Memory B cell (primary cell): ENCODE measurements at regions not wholly inside any gene's neighbourhood (a gene's known extent, or its start where the extent isn't known, plus 50 kb on each side); places are given as distances from the start of the nearest gene placed in this dataset.

Experiments used
- ATAC-seq: fragments of 150-1000 bp; cut with Tn5 transposase; 2 replicates; pipeline ENCODE4 v1.10.0; 2021; ENCODE audit warnings: low read depth, mild to moderate bottlenecking, moderate library complexity
- DNase-seq, 2 donors: peaks; one replicate each; pipeline ENCODE4 v3.0.0; 2022; ENCODE audit warnings: low spot score in 2 of 2
- H3K27ac Mint-ChIP-seq: one replicate; pipeline ENCODE4 v1.8.0; 2022; ENCODE audit warnings: mild to moderate bottlenecking, moderate library complexity, mixed read lengths
- H3K27me3 Mint-ChIP-seq: one replicate; pipeline ENCODE4 v1.8.0; 2022; ENCODE audit warnings: mixed read lengths
- H3K36me3 Mint-ChIP-seq: one replicate; pipeline ENCODE4 v1.8.0; 2022; ENCODE audit warnings: mild to moderate bottlenecking, mixed read lengths
- H3K4me1 Mint-ChIP-seq: one replicate; pipeline ENCODE4 v1.8.0; 2022; ENCODE audit warnings: mixed read lengths
- H3K4me3 Mint-ChIP-seq: one replicate; pipeline ENCODE4 v1.8.0; 2022; ENCODE audit warnings: mild to moderate bottlenecking, moderate library complexity, mixed read lengths
- H3K9me3 Mint-ChIP-seq: one replicate; pipeline ENCODE4 v1.8.0; 2022; ENCODE audit warnings: mixed read lengths

DNA sequence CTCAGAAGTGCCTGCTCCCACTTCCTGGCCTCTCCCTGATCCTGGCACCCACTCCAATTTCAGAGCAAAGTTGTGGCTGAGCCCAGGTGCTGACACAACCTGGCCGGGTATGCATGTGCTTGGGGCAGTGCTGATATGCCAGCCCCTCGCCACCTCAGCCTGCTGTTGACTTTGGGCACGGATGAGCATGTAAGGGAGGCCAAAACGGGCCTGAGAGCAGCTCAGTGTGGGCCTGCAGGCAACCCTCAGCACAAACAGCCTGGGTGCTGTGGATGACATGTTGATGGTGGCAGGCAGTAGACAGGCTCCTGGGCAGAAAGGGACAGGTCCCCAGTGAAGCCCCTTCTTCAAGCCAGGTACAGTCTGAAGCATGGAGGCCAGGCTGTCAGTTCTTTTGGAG is 553.6 kb upstream of the FSIP2 start:
- H3K9me3 Mint-ChIP-seq = no peaks in the 10 kb centered on the region

DNA sequence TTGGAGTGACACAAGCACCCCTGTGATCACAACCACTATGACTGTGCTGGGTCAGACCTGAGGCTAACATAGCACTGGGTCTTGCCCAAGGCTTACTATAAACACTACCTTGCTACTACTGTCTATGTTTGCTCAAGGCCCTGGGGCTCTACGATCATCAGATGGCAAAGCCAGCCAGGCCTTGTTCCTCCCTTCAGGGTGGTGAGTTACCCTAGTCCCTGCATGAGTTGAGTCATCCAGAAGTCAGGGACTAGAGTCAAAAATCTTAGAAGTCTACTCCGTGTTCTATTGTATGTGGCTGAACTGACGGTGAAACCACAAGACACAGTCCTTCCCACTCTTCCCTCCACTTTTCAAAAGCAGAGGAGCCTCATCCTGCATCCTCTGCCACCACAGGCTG is 551.2 kb upstream of the FSIP2 start:
- Mint-ChIP-seq H3K36me3 (no peaks in the 10 kb centered on the region), H3K9me3 (no peaks in the 10 kb centered on the region)

More for the DNA sequence above, 553.6 kb upstream of the FSIP2 start:
- Mint-ChIP-seq H3K4me1 (no peaks in the 10 kb centered on the region), H3K4me3 (no peak overlapping the region), H3K27me3 (no peaks in the 10 kb centered on the region), H3K27ac (no peak overlapping the region), H3K36me3 (no peaks in the 10 kb centered on the region)
- ATAC-seq (no peak), DNase-seq (no peak)

DNA sequence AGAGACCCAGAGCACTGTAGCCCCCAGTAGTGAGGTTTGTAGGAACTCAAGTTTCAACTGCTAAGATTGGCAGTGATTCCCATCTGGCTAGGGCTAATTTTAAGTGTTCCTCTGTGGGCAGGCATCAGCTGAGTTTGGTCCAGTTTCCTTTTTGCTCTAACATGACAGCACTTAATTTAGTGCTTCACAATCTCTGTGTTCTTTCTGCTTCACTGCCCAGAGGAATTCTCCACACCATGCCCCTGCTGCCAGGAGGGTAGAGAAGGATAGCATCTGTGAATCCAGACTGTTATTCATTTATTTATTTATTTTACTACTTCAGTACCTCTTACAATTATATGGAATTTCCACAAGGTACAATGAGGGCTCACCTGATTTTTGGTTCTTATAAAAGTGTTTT is 549.9 kb upstream of the FSIP2 start:
- ATAC-seq (no peak), DNase-seq (no peak)
- Mint-ChIP-seq H3K27ac (no peak overlapping the region), H3K4me3 (no peak overlapping the region), H3K9me3 (no peaks in the 10 kb centered on the region), H3K27me3 (no peaks in the 10 kb centered on the region), H3K4me1 (no peaks in the 10 kb centered on the region), H3K36me3 (no peaks in the 10 kb centered on the region)

More for the DNA sequence above, 551.2 kb upstream of the FSIP2 start:
- Mint-ChIP-seq H3K4me1 (no peaks in the 10 kb centered on the region), H3K27ac (no peak overlapping the region), H3K27me3 (no peaks in the 10 kb centered on the region), H3K4me3 (no peak overlapping the region)
- no peak for ATAC-seq
- no peak for DNase-seq

GRCh38 chr2:185201063-185201462 is 537.5 kb upstream of the FSIP2 start:
- Mint-ChIP-seq H3K27me3 (no peaks in the 10 kb centered on the region), H3K27ac (no peak overlapping the region), H3K36me3 (no peaks in the 10 kb centered on the region), H3K9me3 (no peaks in the 10 kb centered on the region), H3K4me1 (no peaks in the 10 kb centered on the region), H3K4me3 (no peak overlapping the region)
- no peak for ATAC-seq
- DNase-seq = no peak

DNA sequence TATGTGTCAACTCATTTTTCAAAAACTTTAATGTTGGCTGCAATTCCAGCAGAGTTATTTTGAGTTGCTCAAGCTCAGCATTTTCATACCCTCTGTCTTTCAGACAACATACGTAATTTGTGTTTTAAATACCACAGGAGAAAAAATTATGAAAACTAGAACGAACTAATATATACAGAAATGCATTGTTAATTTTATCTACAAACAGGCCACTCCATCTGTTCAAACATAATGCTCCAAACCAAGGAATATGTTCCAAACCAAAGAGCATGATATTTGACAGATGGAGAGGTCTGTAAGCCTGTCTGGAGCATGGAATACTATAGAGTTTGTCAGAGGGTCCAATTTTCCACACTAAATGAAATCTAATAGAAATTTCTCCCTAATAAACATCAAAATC is 536.2 kb upstream of the FSIP2 start:
- Mint-ChIP-seq H3K36me3 (no peaks in the 10 kb centered on the region), H3K27ac (no peak overlapping the region), H3K9me3 (no peaks in the 10 kb centered on the region), H3K4me3 (no peak overlapping the region), H3K27me3 (no peaks in the 10 kb centered on the region), H3K4me1 (no peaks in the 10 kb centered on the region)
- ATAC-seq (no peak), DNase-seq (no peak)

GRCh38 chr2:185202945-185203528 is 535.6 kb upstream of the FSIP2 start:
- Mint-ChIP-seq H3K4me1 (no peaks in the 10 kb centered on the region), H3K27ac (no peak overlapping the region), H3K4me3 (no peak overlapping the region), H3K9me3 (no peaks in the 10 kb centered on the region), H3K27me3 (no peaks in the 10 kb centered on the region), H3K36me3 (no peaks in the 10 kb centered on the region)
- no peak for DNase-seq
- no peak for ATAC-seq

GRCh38 chr2:185208261-185208660 is 530.3 kb upstream of the FSIP2 start:
- H3K9me3 Mint-ChIP-seq = no peaks in the 10 kb centered on the region
- ATAC-seq = no peak
- no peaks in the 10 kb centered on the region for H3K36me3 Mint-ChIP-seq
- no peak overlapping the region for H3K4me3 Mint-ChIP-seq
- H3K27ac Mint-ChIP-seq = no peak overlapping the region
- H3K4me1 Mint-ChIP-seq = no peaks in the 10 kb centered on the region
- no peak for DNase-seq
- H3K27me3 Mint-ChIP-seq = no peaks in the 10 kb centered on the region

DNA sequence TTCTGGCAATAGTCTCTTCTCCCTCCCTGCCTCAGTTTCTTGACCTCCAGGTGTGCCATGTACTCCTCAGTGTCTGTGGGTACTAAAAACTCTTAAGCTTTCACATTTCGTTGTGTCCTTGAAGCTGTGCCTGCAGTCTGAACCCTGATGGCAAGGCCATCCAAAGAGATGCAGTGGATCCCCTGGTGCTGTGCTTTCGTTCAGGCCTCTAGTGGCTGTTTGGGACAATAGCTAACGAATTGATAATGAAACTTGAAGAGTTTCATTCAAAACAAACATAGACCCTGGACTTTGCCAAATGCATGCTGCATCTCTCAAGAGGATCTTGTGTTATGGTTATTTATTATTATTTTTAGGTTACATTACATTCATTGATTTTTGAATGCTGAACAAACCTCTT is 523.1 kb upstream of the FSIP2 start:
- Mint-ChIP-seq H3K27ac (no peak overlapping the region), H3K36me3 (no peaks in the 10 kb centered on the region), H3K4me3 (no peak overlapping the region), H3K4me1 (no peaks in the 10 kb centered on the region), H3K9me3 (no peaks in the 10 kb centered on the region), H3K27me3 (no peaks in the 10 kb centered on the region)
- ATAC-seq (no peak), DNase-seq (no peak)

GRCh38 chr2:185219981-185220380 is 518.6 kb upstream of the FSIP2 start:
- ATAC-seq = no peak
- H3K4me1 Mint-ChIP-seq = no peaks in the 10 kb centered on the region
- no peaks in the 10 kb centered on the region for H3K36me3 Mint-ChIP-seq
- H3K27me3 Mint-ChIP-seq = no peaks in the 10 kb centered on the region
- no peaks in the 10 kb centered on the region for H3K9me3 Mint-ChIP-seq
- DNase-seq = no peak
- no peak overlapping the region for H3K27ac Mint-ChIP-seq
- H3K4me3 Mint-ChIP-seq = no peak overlapping the region

DNA sequence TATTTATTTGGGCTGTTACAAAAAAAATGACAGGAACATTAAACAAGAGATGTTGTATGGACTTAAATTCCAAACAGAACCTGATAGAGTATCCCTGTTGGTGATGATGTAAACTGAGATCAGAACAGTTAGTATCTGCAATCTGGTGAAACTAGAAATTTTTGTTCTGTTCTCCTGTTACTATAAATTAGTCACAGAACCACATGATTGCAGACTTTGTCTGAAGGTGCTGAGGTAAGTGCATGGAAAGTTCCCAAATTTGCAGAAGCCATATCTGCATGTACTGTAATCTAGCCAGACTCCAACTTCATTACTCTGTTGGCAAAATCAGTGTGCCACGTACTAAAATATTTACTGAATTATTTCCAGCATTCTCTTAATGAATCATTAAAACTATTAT is 516.3 kb upstream of the FSIP2 start:
- H3K36me3 Mint-ChIP-seq = no peaks in the 10 kb centered on the region
- H3K27me3 Mint-ChIP-seq = no peaks in the 10 kb centered on the region
- DNase-seq (no peak), ATAC-seq (no peak)
- no peak overlapping the region for H3K27ac Mint-ChIP-seq
- no peak overlapping the region for H3K4me3 Mint-ChIP-seq
- no peaks in the 10 kb centered on the region for H3K4me1 Mint-ChIP-seq
- H3K9me3 Mint-ChIP-seq = no peaks in the 10 kb centered on the region

GRCh38 chr2:185227391-185227790 is 511.2 kb upstream of the FSIP2 start:
- no peaks in the 10 kb centered on the region for H3K4me1 Mint-ChIP-seq
- no peaks in the 10 kb centered on the region for H3K36me3 Mint-ChIP-seq
- ATAC-seq = no peak

GRCh38 chr2:185239491-185239890 is 499.1 kb upstream of the FSIP2 start:
- ATAC-seq = no peak
- Mint-ChIP-seq H3K36me3 (no peaks in the 10 kb centered on the region), H3K27me3 (no peaks in the 10 kb centered on the region)

More at GRCh38 chr2:185227391-185227790, 511.2 kb upstream of the FSIP2 start:
- Mint-ChIP-seq H3K4me3 (no peak overlapping the region), H3K9me3 (no peaks in the 10 kb centered on the region), H3K27me3 (no peaks in the 10 kb centered on the region), H3K27ac (no peak overlapping the region)
- no peak for DNase-seq

GRCh38 chr2:185240796-185241195 is 497.8 kb upstream of the FSIP2 start:
- no peak for ATAC-seq

More at GRCh38 chr2:185239491-185239890, 499.1 kb upstream of the FSIP2 start:
- peaks cover 2% of the 10 kb centered on the region for H3K9me3 Mint-ChIP-seq
- no peak overlapping the region for H3K27ac Mint-ChIP-seq
- no peak overlapping the region for H3K4me3 Mint-ChIP-seq
- no peak for DNase-seq
- no peaks in the 10 kb centered on the region for H3K4me1 Mint-ChIP-seq

GRCh38 chr2:185241556-185241955 is 497.0 kb upstream of the FSIP2 start:
- H3K9me3 Mint-ChIP-seq = peaks cover 4% of the 10 kb centered on the region
- H3K4me1 Mint-ChIP-seq = no peaks in the 10 kb centered on the region
- no peak overlapping the region for H3K27ac Mint-ChIP-seq
- no peak for DNase-seq
- no peaks in the 10 kb centered on the region for H3K27me3 Mint-ChIP-seq
- no peak overlapping the region for H3K4me3 Mint-ChIP-seq
- no peak for ATAC-seq
- H3K36me3 Mint-ChIP-seq = no peaks in the 10 kb centered on the region

More at GRCh38 chr2:185240796-185241195, 497.8 kb upstream of the FSIP2 start:
- H3K27ac Mint-ChIP-seq = no peak overlapping the region
- H3K9me3 Mint-ChIP-seq = peaks cover 4% of the 10 kb centered on the region
- H3K36me3 Mint-ChIP-seq = no peaks in the 10 kb centered on the region
- H3K4me3 Mint-ChIP-seq = no peak overlapping the region
- H3K27me3 Mint-ChIP-seq = no peaks in the 10 kb centered on the region
- no peak for DNase-seq
- H3K4me1 Mint-ChIP-seq = no peaks in the 10 kb centered on the region

GRCh38 chr2:185242462-185242861 is 496.1 kb upstream of the FSIP2 start:
- Mint-ChIP-seq H3K4me3 (no peak overlapping the region), H3K36me3 (no peaks in the 10 kb centered on the region), H3K27ac (no peak overlapping the region), H3K9me3 (peaks cover 2% of the 10 kb centered on the region), H3K27me3 (no peaks in the 10 kb centered on the region), H3K4me1 (no peaks in the 10 kb centered on the region)
- no peak for ATAC-seq
- DNase-seq = no peak
